GM12873 (cell line): ENCODE measurements at regions not wholly inside any gene's neighbourhood (a gene's known extent, or its start where the extent isn't known, plus 50 kb on each side); places are given as distances from the start of the nearest gene placed in this dataset.

Experiments used
- TF ChIP-seq, protein P1 (sequence below): IDR thresholded peaks from 2 replicates; pipeline ENCODE4 v1.5.1; 2012; ENCODE audit warnings: low read depth, mild to moderate bottlenecking, moderate library complexity, low read length, control low read depth; ENCODE audit not compliant: insufficient read depth; ENCODE audit errors: missing control alignments

DNA sequence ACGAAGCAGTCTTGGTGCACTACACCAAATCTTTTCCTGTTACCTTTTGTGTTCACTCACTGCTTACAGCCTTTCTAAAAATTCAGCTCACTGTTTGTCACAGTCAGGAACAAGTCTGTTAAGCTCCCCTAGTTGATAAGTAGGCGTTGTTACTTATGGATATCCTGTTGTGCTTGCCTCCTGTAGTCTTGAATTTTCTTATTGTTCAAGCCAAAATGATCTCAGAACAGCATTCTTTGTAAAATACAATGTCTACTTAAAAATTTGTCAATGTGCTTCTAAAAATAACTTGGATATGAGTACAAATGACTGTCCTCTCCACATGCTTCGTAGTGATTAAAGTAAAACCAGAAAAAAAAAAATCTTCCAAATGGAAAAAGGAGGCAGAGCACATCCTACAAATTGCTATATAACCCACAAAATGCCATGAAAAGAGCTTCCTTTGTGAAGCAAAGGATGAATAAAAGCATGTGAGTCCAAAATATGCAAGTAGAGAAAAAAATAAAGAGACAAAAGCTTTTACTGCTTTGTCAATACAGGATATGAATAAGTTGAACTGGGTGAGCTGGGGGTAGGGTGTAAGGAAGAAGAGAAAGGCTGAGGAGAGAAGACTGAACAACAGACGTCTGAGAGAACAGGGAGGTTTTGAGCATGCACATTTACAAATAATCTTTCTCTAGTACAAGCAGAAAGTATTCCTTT is 228.9 kb upstream of the ADGRL4 start:
- TF ChIP-seq, protein P1, sequence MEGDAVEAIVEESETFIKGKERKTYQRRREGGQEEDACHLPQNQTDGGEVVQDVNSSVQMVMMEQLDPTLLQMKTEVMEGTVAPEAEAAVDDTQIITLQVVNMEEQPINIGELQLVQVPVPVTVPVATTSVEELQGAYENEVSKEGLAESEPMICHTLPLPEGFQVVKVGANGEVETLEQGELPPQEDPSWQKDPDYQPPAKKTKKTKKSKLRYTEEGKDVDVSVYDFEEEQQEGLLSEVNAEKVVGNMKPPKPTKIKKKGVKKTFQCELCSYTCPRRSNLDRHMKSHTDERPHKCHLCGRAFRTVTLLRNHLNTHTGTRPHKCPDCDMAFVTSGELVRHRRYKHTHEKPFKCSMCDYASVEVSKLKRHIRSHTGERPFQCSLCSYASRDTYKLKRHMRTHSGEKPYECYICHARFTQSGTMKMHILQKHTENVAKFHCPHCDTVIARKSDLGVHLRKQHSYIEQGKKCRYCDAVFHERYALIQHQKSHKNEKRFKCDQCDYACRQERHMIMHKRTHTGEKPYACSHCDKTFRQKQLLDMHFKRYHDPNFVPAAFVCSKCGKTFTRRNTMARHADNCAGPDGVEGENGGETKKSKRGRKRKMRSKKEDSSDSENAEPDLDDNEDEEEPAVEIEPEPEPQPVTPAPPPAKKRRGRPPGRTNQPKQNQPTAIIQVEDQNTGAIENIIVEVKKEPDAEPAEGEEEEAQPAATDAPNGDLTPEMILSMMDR, result no peak

DNA sequence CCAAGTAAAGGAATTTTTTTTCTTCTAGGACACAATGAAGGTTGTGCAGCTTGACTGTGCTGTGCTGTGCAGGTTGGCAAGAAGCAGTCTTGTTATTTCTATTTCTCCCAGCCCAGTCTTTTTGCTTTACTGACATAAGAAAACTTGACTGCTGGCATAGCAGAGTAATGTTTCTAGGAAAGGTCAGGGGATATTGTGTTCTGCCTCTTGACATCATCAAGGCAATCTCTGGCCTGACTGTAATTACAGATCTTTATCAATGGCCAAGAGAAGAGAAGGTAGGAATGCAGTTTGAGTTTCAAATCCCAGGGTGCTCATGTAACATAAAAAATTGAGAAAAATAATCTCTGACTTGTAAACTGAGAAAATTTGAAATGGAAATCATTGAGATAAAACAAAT is 226.3 kb upstream of the ADGRL4 start:
- TF ChIP-seq, protein P1, result no peak

DNA sequence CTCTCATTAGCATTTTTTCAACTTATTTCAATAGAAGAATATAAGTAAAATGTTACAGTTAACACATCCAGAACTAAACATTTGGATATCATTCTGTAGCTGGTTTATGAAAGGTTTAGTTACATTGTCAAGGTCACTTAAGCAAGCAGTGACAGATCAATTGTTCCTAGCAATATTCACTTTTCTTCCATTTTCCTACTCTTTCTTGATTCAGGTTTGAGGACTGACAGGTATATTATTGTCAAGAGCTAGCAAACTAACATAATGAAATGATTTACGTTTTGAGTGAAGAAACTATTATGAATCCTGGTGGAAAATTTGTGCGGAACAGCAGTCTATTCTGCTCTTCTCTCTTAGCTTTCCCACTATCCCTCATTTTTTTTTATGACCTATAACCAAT is 220.4 kb upstream of the ADGRL4 start:
- TF ChIP-seq, protein P1, result no peak

- TF ChIP-seq, protein P1, result no peak
These were observed 218.0 kb upstream of the ADGRL4 start for GRCh38 chr1:79224537-79224936.

DNA sequence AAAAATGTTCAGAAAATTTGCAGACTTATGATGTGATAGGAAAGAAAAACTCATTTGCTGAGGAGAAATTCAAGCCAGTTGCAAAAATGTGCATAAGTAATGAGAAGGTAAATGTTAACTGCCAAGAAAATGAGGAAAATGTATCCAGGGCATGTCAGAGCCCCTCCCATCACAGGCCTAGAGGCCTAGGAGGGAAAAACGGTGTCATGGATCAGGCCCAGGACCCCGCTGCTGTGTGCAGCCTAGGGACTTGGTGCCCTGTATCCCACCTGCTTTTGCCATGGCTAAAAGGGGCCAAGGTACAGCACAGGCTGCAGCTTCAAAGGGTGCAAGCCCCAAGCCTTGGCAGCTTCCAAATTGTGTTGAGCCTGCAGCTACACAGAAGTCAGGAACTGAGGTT is 214.0 kb upstream of the ADGRL4 start:
- TF ChIP-seq, protein P1, result no peak

GRCh38 chr1:79215311-79215710 is 208.8 kb upstream of the ADGRL4 start:
- TF ChIP-seq, protein P1, result no peak

- TF ChIP-seq, protein P1, result no peak
These were observed 201.3 kb upstream of the ADGRL4 start for GRCh38 chr1:79207786-79208185.
